H1 (cell line): ENCODE measurements at regions not wholly inside any gene's neighbourhood (a gene's known extent, or its start where the extent isn't known, plus 50 kb on each side); places are given as distances from the start of the nearest gene placed in this dataset.

Source experiments
- CTCF ChIA-PET: fragments of 300-600 bp; sonication (Branson Sonifier 250); formaldehyde crosslinking; loops from one replicate; lab custom pipeline; 2021; ENCODE audit not compliant: partially characterized antibody; lab: Charles Lee
- POLR2A ChIA-PET: fragments of 300-600 bp; sonication (Branson Sonifier 250); formaldehyde crosslinking; loops from one replicate; lab custom pipeline; 2021; ENCODE audit warnings: inconsistent platforms; ENCODE audit not compliant: partially characterized antibody; lab: Charles Lee
- DNase-seq, 2 experiments: peaks; one replicate each; pipeline versions ENCODE4 v3.0.0 to v3.0.0-alpha.2; 2010 to 2022; ENCODE audit warnings: low spot score in 2 of 2, low read depth in 1 of 2, mixed read lengths in 1 of 2
- FAIRE-seq: peaks from 2 replicates; lab custom pipeline; 2011; peaks lifted over from hg19 to GRCh38; lab: Jason Lieb, UNC
- H2AFZ ChIP-seq: 2 replicates; pipeline ENCODE4 v1.8.1; 2012; ENCODE audit warnings: low read length, inconsistent platforms
- H2AK5ac ChIP-seq: 2 replicates; pipeline ENCODE4 v1.6.1; 2013; ENCODE audit warnings: low read depth, low read length
- H2BK120ac ChIP-seq: replicated peaks from 2 replicates; pipeline ENCODE3; 2013; ENCODE audit warnings: low read depth, low read length, inconsistent platforms
- H2BK12ac ChIP-seq: 2 replicates; pipeline ENCODE4 v1.6.1; 2013; ENCODE audit warnings: low read depth, low read length
- H2BK15ac ChIP-seq: 2 replicates; pipeline ENCODE4 v1.6.1; 2013; ENCODE audit warnings: low read length
- H2BK20ac ChIP-seq: 2 replicates; pipeline ENCODE4 v1.6.1; 2013; ENCODE audit warnings: low read length
- H2BK5ac ChIP-seq: 2 replicates; pipeline ENCODE4 v1.6.1; 2013; ENCODE audit warnings: low read depth, low read length
- H3K14ac ChIP-seq: 2 replicates; pipeline ENCODE4 v1.6.1; 2013; ENCODE audit warnings: inconsistent platforms; ENCODE audit not compliant: insufficient read length
- H3K18ac ChIP-seq: 2 replicates; pipeline ENCODE4 v1.6.1; 2013; ENCODE audit warnings: low read length; ENCODE audit errors: extremely low read depth
- H3K23ac ChIP-seq: 2 replicates; pipeline ENCODE4 v1.6.1; 2013; ENCODE audit warnings: inconsistent platforms; ENCODE audit not compliant: insufficient read length
- H3K23me2 ChIP-seq: 2 replicates; pipeline ENCODE4 v1.6.1; 2013; ENCODE audit warnings: low read depth, low read length
- H3K27ac ChIP-seq: 2 replicates; pipeline ENCODE4 v1.6.1; 2011; ENCODE audit warnings: low read depth, low read length, inconsistent platforms
- H3K27me3 ChIP-seq, 4 experiments: replicated peaks in 1 of 4; 1 replicate in 1 of 4; 2 replicates in 3 of 4; pipeline versions ENCODE4 v1.6.1 to v1.8.1; 2011 to 2013; ENCODE audit warnings: low read length in 3 of 4, mild to moderate bottlenecking in 3 of 4, inconsistent platforms in 2 of 4, mixed read lengths in 2 of 4, moderate library complexity in 1 of 4; ENCODE audit not compliant: control insufficient read depth in 3 of 4, insufficient read depth in 3 of 4; ENCODE audit errors: extremely low read depth in 1 of 4
- H3K36me3 ChIP-seq, 4 experiments: 2 replicates each; pipeline versions ENCODE4 v1.6.1 to v1.8.1; 2011 to 2013; ENCODE audit warnings: mild to moderate bottlenecking in 4 of 4, low read length in 3 of 4, moderate library complexity in 2 of 4, control low read depth in 1 of 4, inconsistent platforms in 1 of 4; ENCODE audit not compliant: insufficient read depth in 4 of 4, control insufficient read depth in 2 of 4
- H3K4ac ChIP-seq: replicated peaks from 2 replicates; pipeline ENCODE3; 2013; ENCODE audit warnings: low read length, low read depth, mixed read lengths, inconsistent platforms; ENCODE audit not compliant: insufficient read length
- H3K4me1 ChIP-seq, 4 experiments: replicated peaks in 1 of 4; 1 replicate in 1 of 4; 2 replicates in 3 of 4; pipeline versions ENCODE4 v1.6.1 to v1.8.1; 2011 to 2013; ENCODE audit warnings: low read length in 3 of 4, inconsistent platforms in 2 of 4, mixed read lengths in 1 of 4; ENCODE audit not compliant: insufficient read depth in 4 of 4, control insufficient read depth in 3 of 4
- H3K4me2 ChIP-seq, 2 experiments: 2 replicates each; pipeline versions ENCODE4 v1.6.1 to v1.8.1; 2011 to 2013; ENCODE audit warnings: low read depth in 2 of 2, low read length in 2 of 2, control low read depth in 1 of 2, inconsistent platforms in 1 of 2, mild to moderate bottlenecking in 1 of 2; ENCODE audit not compliant: insufficient read depth in 1 of 2
- H3K4me3 ChIP-seq, 4 experiments: fragments of 200-600, 300-600 bp in 1 of 4; sonication (generic), shearing (Covaris generic), sonication (Bioruptor Twin) in 1 of 4; 2 replicates each; pipeline versions ENCODE4 v1.5.1 to v1.8.1; 2011 to 2016; ENCODE audit warnings: low read length in 4 of 4, low read depth in 3 of 4, control low read depth in 2 of 4, inconsistent platforms in 2 of 4, mild to moderate bottlenecking in 2 of 4, mixed read lengths in 1 of 4, moderate library complexity in 1 of 4; ENCODE audit not compliant: insufficient read depth in 2 of 4; ENCODE audit errors: extremely low read depth in 1 of 4
- H3K56ac ChIP-seq: replicated peaks from 2 replicates; pipeline ENCODE3; 2013; ENCODE audit warnings: low read depth, mild to moderate bottlenecking, mixed read lengths, low read length, inconsistent platforms; ENCODE audit not compliant: insufficient read length
- H3K79me1 ChIP-seq: 2 replicates; pipeline ENCODE4 v1.6.1; 2013; ENCODE audit warnings: low read depth, low read length, control low read depth
- H3K79me2 ChIP-seq, 2 experiments: 2 replicates each; pipeline versions ENCODE4 v1.6.1 to v1.8.1; 2012 to 2013; ENCODE audit warnings: low read length in 2 of 2, mild to moderate bottlenecking in 2 of 2, inconsistent platforms in 1 of 2; ENCODE audit not compliant: insufficient read depth in 2 of 2, control insufficient read depth in 1 of 2
- H3K9ac ChIP-seq, 4 experiments: replicated peaks in 1 of 4; 1 replicate in 1 of 4; 2 replicates in 3 of 4; pipeline versions ENCODE4 v1.6.1 to v1.8.1; 2011 to 2013; ENCODE audit warnings: low read depth in 3 of 4, low read length in 3 of 4, control low read depth in 2 of 4, mild to moderate bottlenecking in 2 of 4, moderate library complexity in 2 of 4, inconsistent platforms in 1 of 4; ENCODE audit errors: extremely low read depth in 1 of 4
- H3K9me3 ChIP-seq, 2 experiments: 2 replicates each; pipeline versions ENCODE4 v1.6.1 to v1.8.1; 2012 to 2013; ENCODE audit warnings: mild to moderate bottlenecking in 2 of 2, moderate library complexity in 2 of 2, control low read depth in 1 of 2, inconsistent platforms in 1 of 2, low read depth in 1 of 2, low read length in 1 of 2, mixed read lengths in 1 of 2; ENCODE audit not compliant: insufficient read depth in 2 of 2
- H4K20me1 ChIP-seq, 2 experiments: replicated peaks in 1 of 2; 2 replicates each; pipeline versions ENCODE3 to v1.8.1; 2011 to 2013; ENCODE audit warnings: inconsistent platforms in 2 of 2, low read length in 2 of 2, mild to moderate bottlenecking in 1 of 2; ENCODE audit not compliant: insufficient read depth in 2 of 2, control insufficient read depth in 1 of 2
- H4K5ac ChIP-seq: 2 replicates; pipeline ENCODE4 v1.6.1; 2013; ENCODE audit warnings: low read length, low read depth, mixed read lengths, inconsistent platforms; ENCODE audit not compliant: insufficient read length
- H4K8ac ChIP-seq: 2 replicates; pipeline ENCODE4 v1.8.0; 2013; ENCODE audit warnings: mild to moderate bottlenecking, moderate library complexity, low read length, inconsistent platforms; ENCODE audit not compliant: insufficient read depth; ENCODE audit errors: extremely low read depth
- H4K91ac ChIP-seq: replicated peaks from 2 replicates; pipeline ENCODE3; 2013; ENCODE audit warnings: low read length, mixed read lengths, inconsistent platforms; ENCODE audit not compliant: insufficient read length
- ATF3 ChIP-seq: IDR thresholded peaks from 2 replicates; pipeline ENCODE4 v1.6.1; 2011; ENCODE audit warnings: low read depth, mild to moderate bottlenecking, low read length; ENCODE audit not compliant: insufficient read depth
- BCL11A ChIP-seq, 2 experiments: IDR thresholded peaks; one replicate each; pipeline ENCODE4 v1.6.1; 2011; ENCODE audit warnings: low read depth in 2 of 2, low read length in 2 of 2, mild to moderate bottlenecking in 2 of 2
- CEBPB ChIP-seq: IDR thresholded peaks from 2 replicates; pipeline ENCODE4 v1.6.1; 2012; ENCODE audit warnings: low read depth, low read length
- CTBP2 ChIP-seq: IDR thresholded peaks from 2 replicates; pipeline ENCODE4 v1.7.0; 2011; ENCODE audit warnings: borderline replicate concordance, mild to moderate bottlenecking, moderate library complexity, mixed read lengths, low read length; ENCODE audit not compliant: insufficient read depth, insufficient read length
- CTCF ChIP-seq, 3 experiments: IDR thresholded peaks; 1 replicate in 2 of 3; 2 replicates in 1 of 3; pipeline versions ENCODE4 v1.5.1 to v1.6.1; 2011; ENCODE audit warnings: low read length in 3 of 3, mild to moderate bottlenecking in 3 of 3, inconsistent platforms in 2 of 3, low read depth in 1 of 3, moderate library complexity in 1 of 3; ENCODE audit not compliant: insufficient read depth in 1 of 3; ENCODE audit errors: control extremely low read depth in 1 of 3
- E2F6 ChIP-seq: IDR thresholded peaks from 2 replicates; pipeline ENCODE4 v1.6.1; 2012; ENCODE audit warnings: inconsistent platforms
- EP300 ChIP-seq, 2 experiments: IDR thresholded peaks; 1 replicate in 1 of 2; 2 replicates in 1 of 2; pipeline ENCODE4 v1.6.1; 2011 to 2012; ENCODE audit warnings: low read depth in 2 of 2, low read length in 2 of 2, mild to moderate bottlenecking in 2 of 2, borderline replicate concordance in 1 of 2, inconsistent platforms in 1 of 2, moderate library complexity in 1 of 2
- KDM5A ChIP-seq: fragments of 200-600 bp; IDR thresholded peaks from 2 replicates; pipeline ENCODE4 v1.7.1; 2012; ENCODE audit warnings: mild to moderate bottlenecking, low read length, inconsistent platforms, mixed read lengths
- NANOG ChIP-seq: IDR thresholded peaks from 2 replicates; pipeline ENCODE4 v1.6.1; 2011; ENCODE audit warnings: low read length, low read depth, mild to moderate bottlenecking, inconsistent platforms; ENCODE audit not compliant: insufficient read depth, poor library complexity, severe bottlenecking
- SP2 ChIP-seq: IDR thresholded peaks from 2 replicates; pipeline ENCODE4 v1.6.1; 2012; ENCODE audit warnings: mild to moderate bottlenecking, low read length, inconsistent platforms
- TEAD4 ChIP-seq: IDR thresholded peaks from 2 replicates; pipeline ENCODE4 v1.6.1; 2012; ENCODE audit warnings: low read depth, low read length, inconsistent platforms, mixed read lengths
- WGBS, 2 experiments: shearing (Covaris generic) in 1 of 2; methylation state at CpG; one replicate each; pipeline versions ENCODE4 v1.1.6 to v1.1.7; 2013 to 2015; ENCODE audit warnings: low lambda C conversion rate in 2 of 2, mixed read lengths in 2 of 2, inconsistent platforms in 1 of 2, low coverage in 1 of 2, missing lambda C conversion rate in 1 of 2; ENCODE audit not compliant: insufficient replicate concordance in 2 of 2, insufficient coverage in 1 of 2, insufficient read length in 1 of 2; ENCODE audit errors: extremely low coverage in 1 of 2, missing lambda C conversion rate in 1 of 2; 5-methylcytosine and 5-hydroxymethylcytosine counted together

- Histone ChIP-seq H2BK12ac (no peak overlapping the region), H4K5ac (no peak overlapping the region), H2BK20ac (no peak overlapping the region), H3K14ac (no peak overlapping the region), H3K23ac (no peak overlapping the region), H4K8ac (no peak overlapping the region), H3K9ac (no peak overlapping the region), H4K20me1 (no peaks in the 10 kb centered on the region), H3K23me2 (no peaks in the 10 kb centered on the region), H3K4me2 (no peak overlapping the region), H2AFZ (no peak overlapping the region), H2BK5ac (no peak overlapping the region), H4K91ac (no peak overlapping the region), H3K36me3 (no peaks in the 10 kb centered on the region), H2BK120ac (no peak overlapping the region), H3K4me3 (no peak overlapping the region), H3K27ac (no peak overlapping the region), H3K79me2 (no peaks in the 10 kb centered on the region), H3K9me3 (peaks cover 8 to 9% of the 10 kb centered on the region in 2 experiments), H3K79me1 (no peaks in the 10 kb centered on the region), H3K27me3 (no peaks in the 10 kb centered on the region), H3K4me1 (no peaks in the 10 kb centered on the region), H3K18ac (no peak overlapping the region), H3K4ac (no peak overlapping the region), H3K56ac (no peak overlapping the region), H2BK15ac (no peak overlapping the region), H2AK5ac (no peak overlapping the region)
- 95% methylated on average over 1 of the region's 1 CpG; no CpG with 5 or more reads in 1 of the 2 experiments for WGBS, 2 experiments
- POLR2A ChIA-PET = no interaction called here
- CTCF ChIA-PET = no interaction called here
- DNase-seq (no peak), FAIRE-seq (no peak)
- TF ChIP-seq SP2 (no peak), KDM5A (no peak), CTCF (IDR thresholded peaks at IDR 0.05; ENCODE audit: control extremely low read depth in 1 of 3, insufficient read depth in 1 of 3, low read depth in 1 of 3, low read length in 3 of 3) (no peak), TEAD4 (no peak), CEBPB (no peak), E2F6 (no peak), EP300 (IDR thresholded peaks at IDR 0.05; ENCODE audit: borderline replicate concordance in 1 of 2, low read depth in 2 of 2, low read length in 2 of 2) (no peak), NANOG (no peak), ATF3 (no peak), BCL11A (IDR thresholded peaks at IDR 0.05; ENCODE audit: low read depth in 2 of 2, low read length in 2 of 2) (no peak), CTBP2 (no peak)
Measured at GRCh38 chr5:117118499-117118898, 543.9 kb upstream of the SEMA6A start.
